GM20000 (cell line): ENCODE measurements at regions not wholly inside any gene's neighbourhood (a gene's known extent, or its start where the extent isn't known, plus 50 kb on each side); places are given as distances from the start of the nearest gene placed in this dataset.
"Not testable (repeated sequence)": the region's sequence is repeated elsewhere in the genome, so short reads cannot be mapped to it uniquely, and the experiment has no call there.

Experiments used
- DNase-seq: peaks from one replicate; pipeline ENCODE4 v3.0.0; 2012; ENCODE audit warnings: low spot score
- CTCF ChIP-seq: IDR thresholded peaks from 2 replicates; pipeline ENCODE4 v1.5.1; 2012; ENCODE audit warnings: mild to moderate bottlenecking, control low read depth; ENCODE audit errors: extremely low read depth, missing control alignments

DNA sequence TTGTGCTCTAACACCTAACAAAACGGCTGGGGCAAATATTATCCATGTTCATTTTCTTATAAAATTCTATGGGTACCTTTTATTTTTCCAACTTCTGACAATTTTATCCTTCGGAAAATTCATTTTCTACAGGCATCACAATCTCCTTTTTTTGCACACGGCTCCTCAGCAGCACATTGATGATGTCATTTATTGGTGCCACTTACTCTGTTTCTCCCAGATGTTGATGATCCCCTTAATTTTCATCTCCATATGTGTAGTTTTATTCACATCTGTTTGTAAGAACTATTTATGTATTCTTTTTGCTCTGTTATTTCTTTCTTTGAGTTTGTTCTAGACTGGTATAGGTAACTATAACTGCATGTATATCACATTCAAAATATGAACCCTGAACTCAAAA lies 1660.8 kb upstream of the DDX18 start:
- DNase-seq = no peak
- no peak for TF ChIP-seq CTCF

- no peak for TF ChIP-seq CTCF
- no peak for DNase-seq
Measured at GRCh38 chr2:116160657-116161056, 1653.8 kb upstream of the DDX18 start.

- TF ChIP-seq CTCF = no peak
- DNase-seq = no peak
Measured at GRCh38 chr2:116162395-116162794, 1652.1 kb upstream of the DDX18 start.

- no peak for TF ChIP-seq CTCF
- DNase-seq = no peak
Measured at GRCh38 chr2:116167107-116167506, 1647.4 kb upstream of the DDX18 start.

GRCh38 chr2:116180072-116180471 lies 1634.4 kb upstream of the DDX18 start:
- no peak for DNase-seq
- no peak for TF ChIP-seq CTCF

GRCh38 chr2:116190684-116191083 lies 1623.8 kb upstream of the DDX18 start:
- not testable (repeated sequence) for DNase-seq

DNA sequence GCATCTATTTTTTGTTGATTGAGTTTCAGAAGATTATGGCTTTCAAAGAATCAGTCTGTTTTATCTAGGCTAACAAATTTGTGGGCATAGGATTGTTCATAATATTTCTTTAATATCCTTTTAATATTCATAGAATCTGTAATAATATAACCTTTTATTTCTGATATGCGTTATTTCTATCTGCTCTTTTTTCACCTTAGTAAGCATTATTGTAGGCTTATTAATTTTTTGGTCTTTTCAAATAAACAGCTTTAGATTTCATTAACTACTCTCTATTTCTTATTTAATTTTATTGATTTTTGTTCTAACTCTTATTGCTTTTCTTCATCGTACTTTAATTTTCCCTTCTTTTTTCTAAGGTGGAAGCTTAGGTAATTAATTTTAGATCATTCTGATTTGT lies 1614.4 kb upstream of the DDX18 start:
- no peak for DNase-seq
- TF ChIP-seq CTCF = no peak

GRCh38 chr2:116211719-116212118 lies 1602.8 kb upstream of the DDX18 start:
- no peak for DNase-seq
- TF ChIP-seq CTCF = no peak
